GM12878 (cell line): ENCODE measurements at regions not wholly inside any gene's neighbourhood (a gene's known extent, or its start where the extent isn't known, plus 50 kb on each side); places are given as distances from the start of the nearest gene placed in this dataset.

Experiments
- ATF3 ChIP-seq: IDR thresholded peaks from 2 replicates; pipeline ENCODE4 v1.6.1; 2011; ENCODE audit warnings: low read depth, mild to moderate bottlenecking, low read length, moderate library complexity, borderline replicate concordance; ENCODE audit errors: extremely low read depth
- CTCF ChIP-seq, 3 experiments: IDR thresholded peaks in 2 of 3; conservative IDR thresholded peaks in 1 of 3; 2 replicates each; pipeline ENCODE4 v1.5.1; 2011; ENCODE audit warnings: low read depth in 3 of 3, low read length in 3 of 3, mild to moderate bottlenecking in 3 of 3, control low read depth in 2 of 3, moderate library complexity in 2 of 3, inconsistent platforms in 1 of 3, mixed read lengths in 1 of 3; ENCODE audit not compliant: control insufficient read depth in 2 of 3, insufficient read depth in 1 of 3; ENCODE audit errors: extremely low read depth in 1 of 3
- EZH2 ChIP-seq: IDR thresholded peaks from 2 replicates; pipeline ENCODE4 v1.6.1; 2012; ENCODE audit warnings: low read depth, mild to moderate bottlenecking, control low read depth, inconsistent platforms, low read length, borderline replicate concordance; ENCODE audit not compliant: control insufficient read depth
- MEF2A ChIP-seq: IDR thresholded peaks from 2 replicates; pipeline ENCODE4 v1.6.1; 2011; ENCODE audit warnings: low read depth, mild to moderate bottlenecking, low read length, moderate library complexity; ENCODE audit not compliant: insufficient read depth
- NFIC ChIP-seq: IDR thresholded peaks from 2 replicates; pipeline ENCODE4 v1.6.1; 2012; ENCODE audit warnings: low read depth, mild to moderate bottlenecking, inconsistent platforms, low read length, moderate library complexity
- REST ChIP-seq: IDR thresholded peaks from 2 replicates; pipeline ENCODE4 v1.6.1; 2012; ENCODE audit warnings: mild to moderate bottlenecking, low read depth, low read length

- TF ChIP-seq ATF3 (no peak), NFIC (no peak), CTCF (IDR thresholded peaks at IDR 0.05 in 2 of 3, conservative IDR thresholded peaks at IDR 0.05 in 1 of 3; ENCODE audit: control insufficient read depth in 2 of 3, extremely low read depth in 1 of 3, insufficient read depth in 1 of 3, low read depth in 3 of 3, low read length in 3 of 3) (no peak), REST (no peak), MEF2A (no peak), EZH2 (no peak)
Observed at GRCh38 chr3:40624189-40624769, 99.5 kb downstream of the ZNF621 start.
